Testis (tissue), 2 donors: ENCODE measurements at regions not wholly inside any gene's neighbourhood (a gene's known extent, or its start where the extent isn't known, plus 50 kb on each side); places are given as distances from the start of the nearest gene placed in this dataset.
"Not testable (repeated sequence)": the region's sequence is repeated elsewhere in the genome, so short reads cannot be mapped to it uniquely, and the experiment has no call there.

Source experiments
- DNase-seq: peaks from one replicate; pipeline ENCODE4 v3.0.0-alpha.2; 2019
- H3K27ac ChIP-seq, 2 donors: fragments of 200-600 bp; sonication (generic); one replicate each; pipeline ENCODE4 v1.5.1; 2019
- H3K27me3 ChIP-seq: fragments of 200-600 bp; sonication (generic); one replicate; pipeline ENCODE4 v1.5.1; 2019
- H3K36me3 ChIP-seq: fragments of 200-600 bp; sonication (generic); one replicate; pipeline ENCODE4 v1.5.1; 2017; ENCODE audit warnings: low read depth; ENCODE audit errors: missing control alignments
- H3K4me1 ChIP-seq: fragments of 200-600 bp; sonication (generic); one replicate; pipeline ENCODE4 v1.5.1; 2019
- H3K4me3 ChIP-seq, 2 donors: fragments of 200-600 bp; sonication (generic); one replicate each; pipeline ENCODE4 v1.5.1; 2017 to 2019
- H3K9me3 ChIP-seq: fragments of 200-600 bp; sonication (generic); one replicate; pipeline ENCODE4 v1.5.1; 2017
- CTCF ChIP-seq, 3 experiments: fragments of 450-650 bp in 2 of 3; fragments of 200-600 bp in 1 of 3; sonication (generic) in 1 of 3; IDR thresholded peaks; one replicate each; pipeline ENCODE4 v1.5.1; 2016 to 2019; ENCODE audit warnings: antibody characterized with exemption in 3 of 3, mild to moderate bottlenecking in 2 of 3, moderate library complexity in 1 of 3
- POLR2A ChIP-seq: fragments of 450-650 bp; IDR thresholded peaks from one replicate; pipeline ENCODE4 v1.6.1; 2017; ENCODE audit warnings: antibody characterized with exemption, mild to moderate bottlenecking, moderate library complexity
- WGBS, 2 donors: methylation state at CpG; one replicate each; pipeline ENCODE4 v1.1.5; 2018; 5-methylcytosine and 5-hydroxymethylcytosine counted together
- intact Hi-C: fragments of 100-400 bp; cut with DNase I; formaldehyde crosslinking; loops from one replicate; pipeline ENCODE4 v1.15.1; 2023; ENCODE audit warnings: low total_unique reads

GRCh38 chr3:89950772-89951171 is 843.4 kb downstream of the EPHA3 start:
- 56 to 71% methylated on average over 1 of the region's 1 CpG for WGBS, 2 donors
- intact Hi-C loops: no loop called here
- TF ChIP-seq CTCF (IDR thresholded peaks at IDR 0.05) (no peak), POLR2A (no peak)

GRCh38 chr3:89954137-89954536 is 846.7 kb downstream of the EPHA3 start:
- H3K4me1 ChIP-seq: no peaks in the 10 kb centered on the region
- 79 to 82% methylated on average over 3 of the region's 3 CpGs for WGBS, 2 donors
- no peaks in the 10 kb centered on the region for H3K27me3 ChIP-seq
- H3K36me3 ChIP-seq: no peaks in the 10 kb centered on the region
- H3K9me3 ChIP-seq: no peaks in the 10 kb centered on the region
- TF ChIP-seq CTCF (IDR thresholded peaks at IDR 0.05) (no peak), POLR2A (no peak)
- intact Hi-C loops: no loop called here
- DNase-seq: no peak
- no peak overlapping the region for H3K4me3 ChIP-seq
- H3K27ac ChIP-seq: no peak overlapping the region

More at GRCh38 chr3:89950772-89951171, 843.4 kb downstream of the EPHA3 start:
- no peaks in the 10 kb centered on the region for H3K27me3 ChIP-seq
- H3K36me3 ChIP-seq: no peaks in the 10 kb centered on the region
- DNase-seq: no peak
- H3K4me3 ChIP-seq: no peak overlapping the region
- H3K9me3 ChIP-seq: no peaks in the 10 kb centered on the region
- H3K27ac ChIP-seq: no peak overlapping the region
- H3K4me1 ChIP-seq: no peaks in the 10 kb centered on the region

- no peaks in the 10 kb centered on the region for H3K9me3 ChIP-seq
- H3K27ac ChIP-seq: no peak overlapping the region
- TF ChIP-seq POLR2A: no peak
- no peak for TF ChIP-seq CTCF (IDR thresholded peaks at IDR 0.05)
- no peaks in the 10 kb centered on the region for H3K27me3 ChIP-seq
- H3K4me1 ChIP-seq: no peaks in the 10 kb centered on the region
- no peak for DNase-seq
- intact Hi-C loops: no loop called here
- no peaks in the 10 kb centered on the region for H3K36me3 ChIP-seq
- no peak overlapping the region for H3K4me3 ChIP-seq
Observed at GRCh38 chr3:89955156-89955555, 847.7 kb downstream of the EPHA3 start.

- no peak for DNase-seq
- H3K4me3 ChIP-seq: no peak overlapping the region
- no peak overlapping the region for H3K27ac ChIP-seq
- intact Hi-C loops: no loop called here
- H3K9me3 ChIP-seq: no peaks in the 10 kb centered on the region
- H3K27me3 ChIP-seq: no peaks in the 10 kb centered on the region
- H3K4me1 ChIP-seq: no peaks in the 10 kb centered on the region
- 29 to 48% methylated on average over 2 of the region's 2 CpGs for WGBS, 2 donors
- no peaks in the 10 kb centered on the region for H3K36me3 ChIP-seq
- TF ChIP-seq POLR2A: no peak
- TF ChIP-seq CTCF (IDR thresholded peaks at IDR 0.05): no peak
Observed at GRCh38 chr3:89957451-89957850, 850.0 kb downstream of the EPHA3 start.

GRCh38 chr3:89958163-89958562 is 850.7 kb downstream of the EPHA3 start:
- H3K27ac ChIP-seq, intact Hi-C loops, H3K27me3 ChIP-seq, H3K36me3 ChIP-seq, H3K4me3 ChIP-seq, H3K9me3 ChIP-seq, DNase-seq, H3K4me1 ChIP-seq: not testable (repeated sequence)
- 60 to 69% methylated on average over 9 of the region's 9 CpGs for WGBS, 2 donors
